Mesendoderm (in vitro differentiated cells): ENCODE measurements at regions not wholly inside any gene's neighbourhood (a gene's known extent, or its start where the extent isn't known, plus 50 kb on each side); places are given as distances from the start of the nearest gene placed in this dataset.
A peak's percentile ranks its signal among the peaks of the same experiment; 100 is the strongest.

ENCODE experiments used
- DNase-seq: peaks from one replicate; pipeline ENCODE4 v3.0.0; 2013
- H2AK5ac ChIP-seq: 2 replicates; pipeline ENCODE4 v1.6.1; 2013; ENCODE audit warnings: low read length, inconsistent platforms
- H2BK120ac ChIP-seq: 2 replicates; pipeline ENCODE4 v1.6.1; 2013; ENCODE audit warnings: low read depth, mild to moderate bottlenecking, low read length, moderate library complexity, mixed read lengths
- H2BK15ac ChIP-seq: replicated peaks from 2 replicates; pipeline ENCODE4 v1.6.1; 2013; ENCODE audit warnings: low read depth, mild to moderate bottlenecking, moderate library complexity
- H2BK5ac ChIP-seq: 2 replicates; pipeline ENCODE4 v1.6.1; 2013; ENCODE audit warnings: low read length, inconsistent platforms
- H3K18ac ChIP-seq: 2 replicates; pipeline ENCODE4 v1.6.1; 2013; ENCODE audit warnings: mild to moderate bottlenecking, low read length, mixed read lengths
- H3K23ac ChIP-seq: one replicate; pipeline ENCODE4 v1.6.1; 2013; ENCODE audit warnings: low read length
- H3K27ac ChIP-seq: 2 replicates; pipeline ENCODE4 v1.5.1; 2013; ENCODE audit warnings: low read depth, mild to moderate bottlenecking, inconsistent platforms, low read length, moderate library complexity
- H3K27me3 ChIP-seq: 2 replicates; pipeline ENCODE4 v1.6.1; 2013; ENCODE audit warnings: low read length, control low read depth, mild to moderate bottlenecking, inconsistent platforms; ENCODE audit not compliant: insufficient read depth, poor library complexity
- H3K36me3 ChIP-seq: 2 replicates; pipeline ENCODE4 v1.6.1; 2013; ENCODE audit warnings: low read length, inconsistent platforms; ENCODE audit not compliant: control insufficient read depth, insufficient read depth
- H3K4ac ChIP-seq: one replicate; pipeline ENCODE4 v1.6.1; 2013; ENCODE audit warnings: low read depth, mild to moderate bottlenecking, low read length, moderate library complexity
- H3K4me1 ChIP-seq: 2 replicates; pipeline ENCODE4 v1.6.1; 2013; ENCODE audit warnings: low read depth, low read length, inconsistent platforms; ENCODE audit not compliant: control insufficient read depth
- H3K4me2 ChIP-seq: 2 replicates; pipeline ENCODE4 v1.6.1; 2013; ENCODE audit warnings: low read length
- H3K4me3 ChIP-seq: 2 replicates; pipeline ENCODE4 v1.5.1; 2013; ENCODE audit warnings: mild to moderate bottlenecking, low read length
- H3K56ac ChIP-seq: one replicate; pipeline ENCODE4 v1.6.1; 2013; ENCODE audit warnings: low read length
- H3K79me1 ChIP-seq: 2 replicates; pipeline ENCODE4 v1.6.1; 2013; ENCODE audit warnings: low read length, inconsistent platforms
- H3K79me2 ChIP-seq: 2 replicates; pipeline ENCODE4 v1.6.1; 2013; ENCODE audit warnings: mild to moderate bottlenecking, low read length; ENCODE audit not compliant: control insufficient read depth, insufficient read depth
- H3K9ac ChIP-seq: 2 replicates; pipeline ENCODE4 v1.6.1; 2013; ENCODE audit warnings: low read length, inconsistent platforms
- H4K5ac ChIP-seq: one replicate; pipeline ENCODE4 v1.6.1; 2013; ENCODE audit warnings: low read length
- H4K8ac ChIP-seq: one replicate; pipeline ENCODE4 v1.6.1; 2013; ENCODE audit warnings: low read depth, mild to moderate bottlenecking, control low read depth, low read length, moderate library complexity
- WGBS: extraction: QIAGEN DNeasy Blood & Tissue Kit; methylation state at CpG from one replicate; pipeline ENCODE4 v1.1.7; 2013; ENCODE audit warnings: low lambda C conversion rate, missing lambda C conversion rate; ENCODE audit not compliant: insufficient coverage; ENCODE audit errors: extremely low coverage; 5-methylcytosine and 5-hydroxymethylcytosine counted together

DNA sequence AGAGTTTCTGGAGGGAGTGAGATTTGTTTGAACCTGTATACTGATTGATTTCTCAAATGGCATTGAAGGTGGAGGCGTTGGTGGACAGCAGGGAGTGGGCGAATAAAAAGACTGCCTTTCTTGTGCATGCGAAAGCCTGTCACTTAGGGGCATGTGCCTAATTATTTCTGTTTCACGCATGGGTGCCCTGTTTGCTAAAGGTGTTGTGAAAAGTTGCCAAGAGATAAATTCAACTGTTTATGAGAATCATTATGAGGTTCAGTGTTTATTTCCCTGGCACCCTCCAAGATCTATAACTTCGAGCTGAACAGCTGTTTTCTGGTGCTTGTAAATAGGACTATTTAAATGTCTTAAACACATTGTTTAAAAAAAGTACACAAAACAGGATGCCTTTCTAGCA lies 67.4 kb upstream of the DMRTA1 start:
- no peaks in the 10 kb centered on the region for H3K27me3 ChIP-seq
- H3K4ac ChIP-seq: no peak overlapping the region

DNA sequence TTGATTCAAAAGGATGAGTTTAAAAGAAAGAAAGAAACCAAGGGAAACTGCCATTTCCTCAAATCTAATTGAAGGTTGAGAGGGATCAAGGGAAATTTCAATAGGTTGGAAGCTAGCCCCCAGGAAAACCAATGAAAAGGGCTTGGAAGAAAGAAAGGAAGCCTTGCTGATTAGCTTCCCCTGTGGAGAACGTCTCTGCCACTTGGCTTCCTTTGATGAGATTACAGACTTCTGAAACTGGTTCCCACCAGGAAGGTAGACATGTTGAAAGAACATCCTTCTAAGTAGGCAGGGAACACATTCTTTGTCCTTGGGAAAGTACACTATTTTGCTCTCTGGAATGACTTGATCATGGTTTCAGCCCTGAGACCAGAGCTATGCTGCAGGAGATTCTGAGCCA lies 65.5 kb upstream of the DMRTA1 start:
- Histone ChIP-seq H3K4me3 (no peak overlapping the region), H3K4ac (no peak overlapping the region), H3K4me2 (no peak overlapping the region), H3K79me2 (no peaks in the 10 kb centered on the region), H4K8ac (no peak overlapping the region), H3K27ac (no peak overlapping the region), H2AK5ac (no peak overlapping the region), H2BK15ac (no peak overlapping the region), H3K9ac (no peak overlapping the region), H3K36me3 (no peaks in the 10 kb centered on the region), H2BK5ac (no peak overlapping the region), H3K56ac (no peak overlapping the region), H3K79me1 (no peaks in the 10 kb centered on the region), H4K5ac (no peak overlapping the region), H2BK120ac (no peak overlapping the region), H3K18ac (no peak overlapping the region), H3K4me1 (no peaks in the 10 kb centered on the region), H3K27me3 (no peaks in the 10 kb centered on the region), H3K23ac (no peak overlapping the region)
- WGBS: no CpG with 5 or more reads among the region's 1 CpG
- DNase-seq: peak; percentile 12

More for the DNA sequence above, 67.4 kb upstream of the DMRTA1 start:
- no peak overlapping the region for H3K56ac ChIP-seq
- no peak overlapping the region for H3K9ac ChIP-seq
- no peak overlapping the region for H4K8ac ChIP-seq
- H2AK5ac ChIP-seq: no peak overlapping the region
- no peak for DNase-seq
- H3K4me1 ChIP-seq: no peaks in the 10 kb centered on the region
- H3K4me3 ChIP-seq: no peak overlapping the region
- no peak overlapping the region for H2BK15ac ChIP-seq
- no peak overlapping the region for H3K27ac ChIP-seq
- no peak overlapping the region for H2BK5ac ChIP-seq
- no peak overlapping the region for H4K5ac ChIP-seq
- no peak overlapping the region for H3K23ac ChIP-seq
- no peaks in the 10 kb centered on the region for H3K79me1 ChIP-seq
- no peaks in the 10 kb centered on the region for H3K79me2 ChIP-seq
- H3K36me3 ChIP-seq: no peaks in the 10 kb centered on the region
- no peak overlapping the region for H3K18ac ChIP-seq
- H2BK120ac ChIP-seq: no peak overlapping the region
- no CpG with 5 or more reads among the region's 5 CpGs for WGBS
- H3K4me2 ChIP-seq: no peak overlapping the region

DNA sequence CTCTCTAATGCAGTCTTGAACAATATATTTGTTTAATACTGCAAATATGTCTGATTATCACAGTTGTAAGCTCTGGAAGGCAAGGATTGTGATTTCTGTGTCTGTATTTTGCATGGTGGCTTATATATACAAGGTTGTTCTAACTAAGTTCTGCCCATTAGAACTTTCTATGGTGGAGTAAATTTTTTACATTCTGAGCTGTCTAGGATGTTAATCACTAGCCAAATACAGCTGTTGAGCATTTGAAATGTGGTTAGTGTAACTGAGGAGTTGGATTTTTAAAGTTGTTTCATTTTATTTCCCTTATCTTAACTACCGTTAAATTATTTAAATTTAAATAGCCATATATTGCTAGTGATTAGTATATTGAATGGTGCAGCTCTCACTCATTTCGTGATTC lies 64.3 kb upstream of the DMRTA1 start:
- DNase-seq: no peak
- Histone ChIP-seq H3K79me2 (no peaks in the 10 kb centered on the region), H3K79me1 (no peaks in the 10 kb centered on the region), H3K36me3 (no peaks in the 10 kb centered on the region), H3K4me3 (no peak overlapping the region), H3K18ac (no peak overlapping the region), H3K27me3 (no peaks in the 10 kb centered on the region), H3K23ac (no peak overlapping the region), H3K9ac (no peak overlapping the region), H2AK5ac (no peak overlapping the region), H3K4ac (no peak overlapping the region), H4K8ac (no peak overlapping the region), H2BK120ac (no peak overlapping the region), H3K4me1 (no peaks in the 10 kb centered on the region), H3K4me2 (no peak overlapping the region), H2BK5ac (no peak overlapping the region), H3K27ac (no peak overlapping the region), H4K5ac (no peak overlapping the region), H3K56ac (no peak overlapping the region), H2BK15ac (no peak overlapping the region)
- no CpG with 5 or more reads among the region's 2 CpGs for WGBS

DNA sequence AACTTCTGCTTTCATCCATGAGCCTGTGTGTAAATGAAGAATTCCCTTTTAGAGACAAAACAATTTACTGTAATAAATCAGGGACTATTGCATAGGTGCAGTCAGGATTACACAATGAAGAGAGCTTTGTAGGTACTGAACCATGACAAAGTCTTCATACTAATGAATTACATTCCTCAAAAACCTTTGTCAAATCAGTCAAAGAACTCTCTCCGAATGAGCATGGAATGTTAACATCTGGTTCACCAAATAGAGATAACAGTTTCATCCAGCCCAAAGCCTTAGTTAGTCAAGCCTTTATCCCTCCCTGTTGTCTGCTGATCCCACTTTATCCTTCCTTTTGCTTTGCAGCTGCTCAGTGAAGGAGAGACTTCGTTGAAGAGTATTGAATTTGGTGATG lies 62.9 kb upstream of the DMRTA1 start:
- no peak overlapping the region for H2BK120ac ChIP-seq
- no peak overlapping the region for H4K5ac ChIP-seq
- H3K18ac ChIP-seq: no peak overlapping the region
- no peaks in the 10 kb centered on the region for H3K36me3 ChIP-seq
- no peak overlapping the region for H4K8ac ChIP-seq
- no peaks in the 10 kb centered on the region for H3K27me3 ChIP-seq
- H3K4ac ChIP-seq: no peak overlapping the region
- H3K56ac ChIP-seq: no peak overlapping the region
- no peak overlapping the region for H3K23ac ChIP-seq
- no CpG with 5 or more reads among the region's 2 CpGs for WGBS
- no peaks in the 10 kb centered on the region for H3K4me1 ChIP-seq
- no peak overlapping the region for H3K4me3 ChIP-seq
- no peaks in the 10 kb centered on the region for H3K79me1 ChIP-seq
- no peak overlapping the region for H3K9ac ChIP-seq
- no peaks in the 10 kb centered on the region for H3K79me2 ChIP-seq
- no peak overlapping the region for H2BK5ac ChIP-seq
- peak; percentile 22 for DNase-seq
- no peak overlapping the region for H3K27ac ChIP-seq
- no peak overlapping the region for H2AK5ac ChIP-seq
- H2BK15ac ChIP-seq: no peak overlapping the region
- H3K4me2 ChIP-seq: no peak overlapping the region

DNA sequence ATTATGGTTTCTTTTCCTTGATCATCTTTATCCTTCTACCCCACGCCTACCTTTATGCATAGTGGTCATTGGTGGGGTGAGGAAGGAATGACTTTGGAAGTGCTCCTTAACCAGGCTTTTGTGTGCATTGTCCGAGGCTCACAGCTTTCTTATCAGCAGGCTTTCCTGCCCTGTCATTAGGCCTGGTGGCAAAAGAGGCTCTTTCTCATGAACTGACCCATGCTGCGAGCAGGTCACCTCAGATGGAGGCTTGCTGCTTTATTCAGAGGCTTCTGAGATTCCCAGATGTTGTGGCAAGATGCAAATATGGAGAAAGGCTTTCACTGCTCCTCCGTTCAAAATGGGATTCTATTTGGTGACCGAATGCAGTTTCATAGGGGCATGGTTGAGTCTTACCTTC lies 57.4 kb upstream of the DMRTA1 start:
- no peak overlapping the region for H2AK5ac ChIP-seq
- DNase-seq: peak; percentile 61
- no peaks in the 10 kb centered on the region for H3K27me3 ChIP-seq
- no peak overlapping the region for H3K27ac ChIP-seq
- no peak overlapping the region for H3K4me2 ChIP-seq
- no peaks in the 10 kb centered on the region for H3K4me1 ChIP-seq
- H4K5ac ChIP-seq: no peak overlapping the region
- no peak overlapping the region for H4K8ac ChIP-seq
- no peak overlapping the region for H2BK15ac ChIP-seq
- no peaks in the 10 kb centered on the region for H3K79me2 ChIP-seq
- no peak overlapping the region for H3K56ac ChIP-seq
- H3K79me1 ChIP-seq: no peaks in the 10 kb centered on the region
- no peak overlapping the region for H3K4ac ChIP-seq
- H2BK5ac ChIP-seq: no peak overlapping the region
- no peak overlapping the region for H3K4me3 ChIP-seq
- no peak overlapping the region for H3K18ac ChIP-seq
- no peaks in the 10 kb centered on the region for H3K36me3 ChIP-seq
- no peak overlapping the region for H3K9ac ChIP-seq
- H3K23ac ChIP-seq: no peak overlapping the region
- H2BK120ac ChIP-seq: no peak overlapping the region
- no CpG with 5 or more reads among the region's 5 CpGs for whole genome bisulfite sequencing

DNA sequence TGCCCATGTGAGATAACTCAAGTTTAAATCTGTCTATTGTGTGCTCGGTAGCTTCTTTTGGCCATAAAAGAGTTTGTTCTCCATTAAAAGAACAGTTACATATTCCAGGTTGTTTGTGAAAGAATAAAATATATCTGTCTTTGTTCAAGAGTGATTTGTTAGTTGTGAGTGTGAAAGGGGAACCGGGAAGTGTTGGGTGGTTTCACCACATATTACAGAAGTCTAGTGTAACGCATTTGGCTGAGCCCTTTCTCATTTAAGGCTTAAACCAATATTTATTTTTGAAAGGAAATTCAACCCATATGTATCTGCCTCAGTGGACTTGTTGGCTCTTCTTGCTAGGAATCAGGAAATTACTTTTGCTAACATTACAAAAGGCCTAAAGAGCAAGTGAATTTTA lies 54.1 kb upstream of the DMRTA1 start:
- no peak overlapping the region for H3K56ac ChIP-seq
- no peak overlapping the region for H3K23ac ChIP-seq
- H4K8ac ChIP-seq: no peak overlapping the region
- H3K36me3 ChIP-seq: no peaks in the 10 kb centered on the region
- H3K4me3 ChIP-seq: no peak overlapping the region
- no peak overlapping the region for H3K18ac ChIP-seq
- H2BK5ac ChIP-seq: no peak overlapping the region
- no peak overlapping the region for H3K4ac ChIP-seq
- H3K9ac ChIP-seq: no peak overlapping the region
- H2BK120ac ChIP-seq: no peak overlapping the region
- no CpG with 5 or more reads among the region's 3 CpGs for whole genome bisulfite sequencing
- H3K79me1 ChIP-seq: no peaks in the 10 kb centered on the region
- no peak overlapping the region for H2BK15ac ChIP-seq
- no peak overlapping the region for H2AK5ac ChIP-seq
- no peak overlapping the region for H3K27ac ChIP-seq
- no peaks in the 10 kb centered on the region for H3K27me3 ChIP-seq
- H4K5ac ChIP-seq: no peak overlapping the region
- no peaks in the 10 kb centered on the region for H3K79me2 ChIP-seq
- no peak for DNase-seq
- no peaks in the 10 kb centered on the region for H3K4me1 ChIP-seq
- H3K4me2 ChIP-seq: no peak overlapping the region
